ENCODE measurements at regions not wholly inside any gene's neighbourhood (a gene's known extent, or its start where the extent isn't known, plus 50 kb on each side); places are given as distances from the start of the nearest gene placed in this dataset.

DNA sequence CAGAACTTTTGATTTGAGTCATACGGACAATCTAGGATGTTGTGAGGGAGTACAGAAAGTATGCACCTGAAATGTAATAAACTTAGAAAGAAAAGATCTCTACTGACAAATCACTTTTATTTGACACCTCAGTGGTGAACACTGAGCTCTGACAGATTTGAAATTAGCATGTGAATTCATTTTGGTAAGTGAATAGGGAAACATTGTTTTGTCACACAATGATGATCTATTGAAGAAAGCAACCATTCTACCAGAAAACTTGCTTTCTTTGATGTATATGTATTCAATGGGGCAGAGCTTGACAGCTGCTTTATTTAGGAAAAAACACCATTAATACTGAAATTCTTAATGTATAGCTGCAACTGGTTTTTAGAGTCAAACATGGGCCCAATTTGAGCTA, 500.5 kb downstream of the CCDC85A start:
- ChIA-PET CTCF (ENCODE audit: low intra/inter-chr PET ratio, low total read pairs) (no interaction called here), POLR2A (no interaction called here)
- Histone ChIP-seq H3K9ac (ENCODE audit: insufficient read depth, low read depth, low read length) (no peak overlapping the region), H3K27ac (ENCODE audit: extremely low read length, insufficient read depth, low read length) (no peak overlapping the region), H3K4me3 (replicated peaks in 1 of 3; ENCODE audit: insufficient read depth in 1 of 3, low read depth in 2 of 3, low read length in 3 of 3) (no peak overlapping the region), H3K27me3 (ENCODE audit: control insufficient read depth in 1 of 2, insufficient read depth in 2 of 2, low read length in 2 of 2) (no peaks in the 10 kb centered on the region), H3K9me3 (ENCODE audit: low read length) (peaks cover 60% of the 10 kb centered on the region), H3K36me3 (replicated peaks in 1 of 2; ENCODE audit: control insufficient read depth in 1 of 2, insufficient read depth in 2 of 2, low read length in 2 of 2) (no peaks in the 10 kb centered on the region; a peak in 1 of 5 replicates), H2AFZ (ENCODE audit: low read length) (no peak overlapping the region), H3K4me2 (ENCODE audit: low read depth, low read length) (no peak overlapping the region), H3K4me1 (ENCODE audit: insufficient read depth, low read length) (no peaks in the 10 kb centered on the region), H4K20me1 (ENCODE audit: insufficient read depth, low read length) (no peaks in the 10 kb centered on the region), H3K79me2 (ENCODE audit: insufficient read depth, low read length) (no peaks in the 10 kb centered on the region)
- no peak for FAIRE-seq
- DNase-seq (ENCODE audit: low spot score), result no peak
- WGBS (ENCODE audit: low lambda C conversion rate), result 71% methylated on average over 1 of the region's 1 CpG
- intact Hi-C loops (cut with micrococcal nuclease; ENCODE audit: unreplicated experiment) (no loop called here), in situ Hi-C loops (cut with HindIII; ENCODE audit: extremely low pct_ligation_motif_present, low pct_unique_long_range_greater_than_20kb) (no loop called here)
- no peak for TF ChIP-seq MED1 (CRISPR knock-in tag; IDR thresholded peaks at IDR 0.05)
- TF ChIP-seq, protein P1, sequence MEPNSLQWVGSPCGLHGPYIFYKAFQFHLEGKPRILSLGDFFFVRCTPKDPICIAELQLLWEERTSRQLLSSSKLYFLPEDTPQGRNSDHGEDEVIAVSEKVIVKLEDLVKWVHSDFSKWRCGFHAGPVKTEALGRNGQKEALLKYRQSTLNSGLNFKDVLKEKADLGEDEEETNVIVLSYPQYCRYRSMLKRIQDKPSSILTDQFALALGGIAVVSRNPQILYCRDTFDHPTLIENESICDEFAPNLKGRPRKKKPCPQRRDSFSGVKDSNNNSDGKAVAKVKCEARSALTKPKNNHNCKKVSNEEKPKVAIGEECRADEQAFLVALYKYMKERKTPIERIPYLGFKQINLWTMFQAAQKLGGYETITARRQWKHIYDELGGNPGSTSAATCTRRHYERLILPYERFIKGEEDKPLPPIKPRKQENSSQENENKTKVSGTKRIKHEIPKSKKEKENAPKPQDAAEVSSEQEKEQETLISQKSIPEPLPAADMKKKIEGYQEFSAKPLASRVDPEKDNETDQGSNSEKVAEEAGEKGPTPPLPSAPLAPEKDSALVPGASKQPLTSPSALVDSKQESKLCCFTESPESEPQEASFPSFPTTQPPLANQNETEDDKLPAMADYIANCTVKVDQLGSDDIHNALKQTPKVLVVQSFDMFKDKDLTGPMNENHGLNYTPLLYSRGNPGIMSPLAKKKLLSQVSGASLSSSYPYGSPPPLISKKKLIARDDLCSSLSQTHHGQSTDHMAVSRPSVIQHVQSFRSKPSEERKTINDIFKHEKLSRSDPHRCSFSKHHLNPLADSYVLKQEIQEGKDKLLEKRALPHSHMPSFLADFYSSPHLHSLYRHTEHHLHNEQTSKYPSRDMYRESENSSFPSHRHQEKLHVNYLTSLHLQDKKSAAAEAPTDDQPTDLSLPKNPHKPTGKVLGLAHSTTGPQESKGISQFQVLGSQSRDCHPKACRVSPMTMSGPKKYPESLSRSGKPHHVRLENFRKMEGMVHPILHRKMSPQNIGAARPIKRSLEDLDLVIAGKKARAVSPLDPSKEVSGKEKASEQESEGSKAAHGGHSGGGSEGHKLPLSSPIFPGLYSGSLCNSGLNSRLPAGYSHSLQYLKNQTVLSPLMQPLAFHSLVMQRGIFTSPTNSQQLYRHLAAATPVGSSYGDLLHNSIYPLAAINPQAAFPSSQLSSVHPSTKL (CRISPR knock-in tag; IDR thresholded peaks at IDR 0.05), result no peak
- TF ChIP-seq ZNF207 (IDR thresholded peaks at IDR 0.05; ENCODE audit: borderline replicate concordance), result no peak
- no peak for TF ChIP-seq ZNF333 (CRISPR knock-in tag; IDR thresholded peaks at IDR 0.05; ENCODE audit: borderline replicate concordance)
- TF ChIP-seq, protein P2, sequence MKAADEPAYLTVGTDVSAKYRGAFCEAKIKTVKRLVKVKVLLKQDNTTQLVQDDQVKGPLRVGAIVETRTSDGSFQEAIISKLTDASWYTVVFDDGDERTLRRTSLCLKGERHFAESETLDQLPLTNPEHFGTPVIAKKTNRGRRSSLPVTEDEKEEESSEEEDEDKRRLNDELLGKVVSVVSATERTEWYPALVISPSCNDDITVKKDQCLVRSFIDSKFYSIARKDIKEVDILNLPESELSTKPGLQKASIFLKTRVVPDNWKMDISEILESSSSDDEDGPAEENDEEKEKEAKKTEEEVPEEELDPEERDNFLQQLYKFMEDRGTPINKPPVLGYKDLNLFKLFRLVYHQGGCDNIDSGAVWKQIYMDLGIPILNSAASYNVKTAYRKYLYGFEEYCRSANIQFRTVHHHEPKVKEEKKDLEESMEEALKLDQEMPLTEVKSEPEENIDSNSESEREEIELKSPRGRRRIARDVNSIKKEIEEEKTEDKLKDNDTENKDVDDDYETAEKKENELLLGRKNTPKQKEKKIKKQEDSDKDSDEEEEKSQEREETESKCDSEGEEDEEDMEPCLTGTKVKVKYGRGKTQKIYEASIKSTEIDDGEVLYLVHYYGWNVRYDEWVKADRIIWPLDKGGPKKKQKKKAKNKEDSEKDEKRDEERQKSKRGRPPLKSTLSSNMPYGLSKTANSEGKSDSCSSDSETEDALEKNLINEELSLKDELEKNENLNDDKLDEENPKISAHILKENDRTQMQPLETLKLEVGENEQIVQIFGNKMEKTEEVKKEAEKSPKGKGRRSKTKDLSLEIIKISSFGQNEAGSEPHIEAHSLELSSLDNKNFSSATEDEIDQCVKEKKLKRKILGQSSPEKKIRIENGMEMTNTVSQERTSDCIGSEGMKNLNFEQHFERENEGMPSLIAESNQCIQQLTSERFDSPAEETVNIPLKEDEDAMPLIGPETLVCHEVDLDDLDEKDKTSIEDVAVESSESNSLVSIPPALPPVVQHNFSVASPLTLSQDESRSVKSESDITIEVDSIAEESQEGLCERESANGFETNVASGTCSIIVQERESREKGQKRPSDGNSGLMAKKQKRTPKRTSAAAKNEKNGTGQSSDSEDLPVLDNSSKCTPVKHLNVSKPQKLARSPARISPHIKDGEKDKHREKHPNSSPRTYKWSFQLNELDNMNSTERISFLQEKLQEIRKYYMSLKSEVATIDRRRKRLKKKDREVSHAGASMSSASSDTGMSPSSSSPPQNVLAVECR (CRISPR knock-in tag; IDR thresholded peaks at IDR 0.05; ENCODE audit: borderline replicate concordance), result no peak
- TF ChIP-seq THAP11 (CRISPR knock-in tag; IDR thresholded peaks at IDR 0.05), result no peak
- TF ChIP-seq, protein P3, sequence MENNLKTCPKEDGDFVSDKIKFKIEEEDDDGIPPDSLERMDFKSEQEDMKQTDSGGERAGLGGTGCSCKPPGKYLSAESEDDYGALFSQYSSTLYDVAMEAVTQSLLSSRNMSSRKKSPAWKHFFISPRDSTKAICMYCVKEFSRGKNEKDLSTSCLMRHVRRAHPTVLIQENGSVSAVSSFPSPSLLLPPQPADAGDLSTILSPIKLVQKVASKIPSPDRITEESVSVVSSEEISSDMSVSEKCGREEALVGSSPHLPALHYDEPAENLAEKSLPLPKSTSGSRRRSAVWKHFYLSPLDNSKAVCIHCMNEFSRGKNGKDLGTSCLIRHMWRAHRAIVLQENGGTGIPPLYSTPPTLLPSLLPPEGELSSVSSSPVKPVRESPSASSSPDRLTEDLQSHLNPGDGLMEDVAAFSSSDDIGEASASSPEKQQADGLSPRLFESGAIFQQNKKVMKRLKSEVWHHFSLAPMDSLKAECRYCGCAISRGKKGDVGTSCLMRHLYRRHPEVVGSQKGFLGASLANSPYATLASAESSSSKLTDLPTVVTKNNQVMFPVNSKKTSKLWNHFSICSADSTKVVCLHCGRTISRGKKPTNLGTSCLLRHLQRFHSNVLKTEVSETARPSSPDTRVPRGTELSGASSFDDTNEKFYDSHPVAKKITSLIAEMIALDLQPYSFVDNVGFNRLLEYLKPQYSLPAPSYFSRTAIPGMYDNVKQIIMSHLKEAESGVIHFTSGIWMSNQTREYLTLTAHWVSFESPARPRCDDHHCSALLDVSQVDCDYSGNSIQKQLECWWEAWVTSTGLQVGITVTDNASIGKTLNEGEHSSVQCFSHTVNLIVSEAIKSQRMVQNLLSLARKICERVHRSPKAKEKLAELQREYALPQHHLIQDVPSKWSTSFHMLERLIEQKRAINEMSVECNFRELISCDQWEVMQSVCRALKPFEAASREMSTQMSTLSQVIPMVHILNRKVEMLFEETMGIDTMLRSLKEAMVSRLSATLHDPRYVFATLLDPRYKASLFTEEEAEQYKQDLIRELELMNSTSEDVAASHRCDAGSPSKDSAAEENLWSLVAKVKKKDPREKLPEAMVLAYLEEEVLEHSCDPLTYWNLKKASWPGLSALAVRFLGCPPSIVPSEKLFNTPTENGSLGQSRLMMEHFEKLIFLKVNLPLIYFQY (CRISPR knock-in tag; IDR thresholded peaks at IDR 0.05; ENCODE audit: borderline replicate concordance), result no peak
- TF ChIP-seq KLF13 (CRISPR knock-in tag; IDR thresholded peaks at IDR 0.05), result no peak
- no peak for TF ChIP-seq JDP2 (CRISPR knock-in tag; IDR thresholded peaks at IDR 0.05; ENCODE audit: borderline replicate concordance)
- TF ChIP-seq PAX8 (CRISPR knock-in tag; IDR thresholded peaks at IDR 0.05; ENCODE audit: borderline replicate concordance), result no peak
- TF ChIP-seq ZNF251 (CRISPR knock-in tag; IDR thresholded peaks at IDR 0.05), result no peak
- no peak for TF ChIP-seq ATAD3A (CRISPR knock-in tag; IDR thresholded peaks at IDR 0.05)
- no TSS peak for BruUV-seq (replicated peaks)
- ATAC-seq, result no peak
